ENCODE measurements at regions not wholly inside any gene's neighbourhood (a gene's known extent, or its start where the extent isn't known, plus 50 kb on each side); places are given as distances from the start of the nearest gene placed in this dataset.

DNA sequence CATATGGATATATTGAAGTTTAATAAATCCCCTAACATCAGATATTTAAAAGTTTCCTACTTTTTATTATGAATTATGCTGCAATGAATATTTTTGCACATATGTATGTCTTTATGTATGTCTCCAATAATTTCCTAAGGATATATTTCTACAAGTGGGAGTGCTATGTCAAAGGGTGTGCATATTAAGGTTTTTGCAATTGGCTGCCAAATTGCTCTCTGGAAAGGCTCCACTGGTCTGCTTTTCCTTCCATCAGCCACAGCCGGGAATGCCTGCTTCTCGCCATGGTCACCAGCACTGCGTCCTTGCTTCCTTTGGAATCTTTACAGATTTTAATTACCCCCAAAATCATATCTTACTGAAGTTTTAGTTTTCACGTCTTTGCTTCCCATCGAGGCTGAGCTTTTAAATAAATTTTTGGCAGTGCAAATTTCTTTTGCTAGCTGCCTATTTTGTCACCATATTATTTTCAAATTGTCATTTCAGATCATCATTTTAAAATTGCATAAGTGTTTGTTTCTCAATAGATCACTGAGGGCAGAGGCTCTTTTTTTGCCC, 221.7 kb downstream of the SNX19 start:
- Histone ChIP-seq H3K9me3 (no peaks in the 10 kb centered on the region), H3K27ac (no peak overlapping the region), H3K27me3 (no peaks in the 10 kb centered on the region), H3K36me3 (no peaks in the 10 kb centered on the region), H3K4me3 (no peak overlapping the region), H3K4me1 (no peaks in the 10 kb centered on the region)
- TF ChIP-seq, protein P1, sequence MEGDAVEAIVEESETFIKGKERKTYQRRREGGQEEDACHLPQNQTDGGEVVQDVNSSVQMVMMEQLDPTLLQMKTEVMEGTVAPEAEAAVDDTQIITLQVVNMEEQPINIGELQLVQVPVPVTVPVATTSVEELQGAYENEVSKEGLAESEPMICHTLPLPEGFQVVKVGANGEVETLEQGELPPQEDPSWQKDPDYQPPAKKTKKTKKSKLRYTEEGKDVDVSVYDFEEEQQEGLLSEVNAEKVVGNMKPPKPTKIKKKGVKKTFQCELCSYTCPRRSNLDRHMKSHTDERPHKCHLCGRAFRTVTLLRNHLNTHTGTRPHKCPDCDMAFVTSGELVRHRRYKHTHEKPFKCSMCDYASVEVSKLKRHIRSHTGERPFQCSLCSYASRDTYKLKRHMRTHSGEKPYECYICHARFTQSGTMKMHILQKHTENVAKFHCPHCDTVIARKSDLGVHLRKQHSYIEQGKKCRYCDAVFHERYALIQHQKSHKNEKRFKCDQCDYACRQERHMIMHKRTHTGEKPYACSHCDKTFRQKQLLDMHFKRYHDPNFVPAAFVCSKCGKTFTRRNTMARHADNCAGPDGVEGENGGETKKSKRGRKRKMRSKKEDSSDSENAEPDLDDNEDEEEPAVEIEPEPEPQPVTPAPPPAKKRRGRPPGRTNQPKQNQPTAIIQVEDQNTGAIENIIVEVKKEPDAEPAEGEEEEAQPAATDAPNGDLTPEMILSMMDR (IDR thresholded peaks at IDR 0.05): no peak
- no peak for ATAC-seq
- DNase-seq: peak in 2 of 4 donors; percentile 17 to 29
- intact Hi-C loops (cut with DNase I): no loop called here

DNA sequence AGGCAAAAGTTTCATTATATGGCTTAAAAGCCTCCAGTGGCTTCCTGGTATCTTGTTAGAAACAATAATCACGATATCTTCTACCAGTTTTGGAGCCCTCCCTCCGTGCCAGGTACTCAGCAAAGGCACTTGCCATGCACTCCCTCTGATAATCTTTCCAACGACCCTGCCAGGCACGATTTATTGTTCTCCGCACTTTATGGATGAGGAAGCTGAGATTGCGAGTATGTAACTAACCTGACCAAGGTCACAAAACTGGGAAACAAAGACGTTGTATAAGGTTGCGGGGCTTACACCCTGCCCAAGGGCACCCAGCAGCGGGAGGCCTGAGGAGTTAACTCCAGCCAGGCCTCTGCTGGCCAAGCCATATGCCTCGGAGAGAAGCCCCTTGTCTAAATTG, 218.1 kb downstream of the SNX19 start:
- intact Hi-C loops (cut with DNase I): no loop called here
- no peak overlapping the region for H3K27ac ChIP-seq
- H3K9me3 ChIP-seq: peaks cover 0 to 2% of the 10 kb centered on the region in 2 donors
- ATAC-seq (no peak), DNase-seq (no peak)
- no peak overlapping the region for H3K4me3 ChIP-seq
- H3K4me1 ChIP-seq: no peaks in the 10 kb centered on the region
- TF ChIP-seq, protein P1 (IDR thresholded peaks at IDR 0.05): no peak
- H3K36me3 ChIP-seq: no peaks in the 10 kb centered on the region
- H3K27me3 ChIP-seq: no peaks in the 10 kb centered on the region

DNA sequence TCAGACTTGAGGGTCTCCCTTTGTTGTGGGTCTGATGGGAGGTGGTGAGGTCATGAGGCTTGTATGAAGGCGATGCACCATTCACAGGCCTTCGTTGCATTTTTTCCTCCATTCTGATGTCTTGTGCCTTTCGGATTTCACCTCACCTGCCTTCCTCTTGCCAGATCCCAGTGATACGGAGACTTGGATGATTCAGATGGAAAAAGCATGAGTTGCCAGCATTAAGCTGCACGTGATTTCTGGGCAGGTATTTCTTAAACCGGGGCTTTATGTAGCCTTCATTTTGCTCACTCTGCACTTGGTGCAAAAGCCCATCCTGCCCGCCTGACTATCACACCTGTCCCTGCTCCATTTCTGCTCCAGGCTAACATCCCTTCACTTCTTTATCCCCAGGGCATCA, 216.7 kb downstream of the SNX19 start:
- no peaks in the 10 kb centered on the region for H3K27me3 ChIP-seq
- no peak for ATAC-seq
- H3K36me3 ChIP-seq: no peaks in the 10 kb centered on the region
- H3K4me3 ChIP-seq: no peak overlapping the region
- TF ChIP-seq, protein P1 (IDR thresholded peaks at IDR 0.05): no peak
- H3K4me1 ChIP-seq: no peaks in the 10 kb centered on the region
- intact Hi-C loops (cut with DNase I): no loop called here
- no peak for DNase-seq
- peaks cover 0 to 2% of the 10 kb centered on the region in 2 donors for H3K9me3 ChIP-seq
- H3K27ac ChIP-seq: no peak overlapping the region

DNA sequence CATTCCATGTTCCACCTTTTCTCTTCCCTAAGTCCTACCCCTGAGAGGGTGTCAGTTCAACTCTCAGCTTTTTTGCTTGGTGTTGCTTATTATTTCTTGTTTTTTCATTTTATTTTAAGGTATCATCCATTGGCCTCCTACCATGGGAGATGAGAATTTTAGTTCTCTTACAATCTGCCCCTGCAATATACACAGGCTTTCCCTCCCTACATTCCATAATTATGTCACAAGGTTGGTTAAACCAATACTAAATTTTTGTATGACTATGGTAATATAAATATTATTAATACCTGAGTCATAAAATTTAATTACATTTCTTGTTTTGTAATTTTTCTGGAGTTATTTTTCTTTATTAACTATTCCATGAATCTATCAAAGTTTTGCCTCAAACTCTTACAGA, 216.2 kb downstream of the SNX19 start:
- intact Hi-C loops (cut with DNase I): no loop called here
- Histone ChIP-seq H3K4me1 (no peaks in the 10 kb centered on the region), H3K27me3 (no peaks in the 10 kb centered on the region), H3K27ac (no peak overlapping the region), H3K36me3 (no peaks in the 10 kb centered on the region), H3K9me3 (peaks cover 0 to 2% of the 10 kb centered on the region in 2 donors), H3K4me3 (no peak overlapping the region)
- TF ChIP-seq, protein P1 (IDR thresholded peaks at IDR 0.05): no peak
- ATAC-seq: no peak
- no peak for DNase-seq

DNA sequence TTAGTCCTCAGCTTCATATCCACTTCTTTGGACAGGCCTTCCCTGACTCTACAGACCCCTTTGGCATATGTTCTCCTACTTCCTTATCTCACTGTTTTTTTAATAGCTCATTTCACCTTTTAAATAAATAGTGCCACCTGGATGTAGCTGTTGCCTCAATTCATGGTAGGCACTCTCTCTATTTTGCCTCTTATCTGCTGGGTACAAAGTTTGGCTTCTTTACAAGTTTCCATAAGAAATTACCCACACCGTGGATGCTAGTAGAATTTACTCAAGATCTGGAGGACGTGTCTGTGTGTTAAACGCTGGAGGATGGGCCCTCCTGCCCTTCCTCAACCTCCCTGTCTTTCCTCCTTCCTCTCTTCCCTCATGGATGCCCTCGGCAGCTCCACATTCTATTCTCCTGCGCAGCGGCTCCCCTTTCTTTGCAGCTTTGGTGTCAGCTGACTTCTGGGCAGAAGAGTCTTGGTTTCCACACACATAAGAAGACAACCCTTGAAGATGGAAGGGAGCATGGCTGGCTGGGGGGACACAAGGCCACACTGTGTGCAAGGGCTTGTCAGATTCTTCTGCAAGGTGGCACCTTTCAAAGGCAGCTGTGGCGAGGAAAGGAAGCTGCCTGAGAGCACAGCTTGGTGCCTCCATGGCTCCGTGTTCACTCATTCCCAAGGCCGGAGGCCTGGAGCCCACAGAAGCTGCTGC, 212.6 kb downstream of the SNX19 start:
- TF ChIP-seq, protein P1 (IDR thresholded peaks at IDR 0.05): no peak
- no peak for ATAC-seq
- Histone ChIP-seq H3K9me3 (peaks cover 0 to 2% of the 10 kb centered on the region in 2 donors), H3K27ac (no peak overlapping the region), H3K4me3 (no peak overlapping the region), H3K4me1 (no peaks in the 10 kb centered on the region), H3K27me3 (no peaks in the 10 kb centered on the region), H3K36me3 (no peaks in the 10 kb centered on the region)
- intact Hi-C loops (cut with DNase I): no loop called here
- DNase-seq: no peak

All from left lung (tissue), 4 donors.